Myocyte (in vitro differentiated cells): ENCODE measurements at regions not wholly inside any gene's neighbourhood (a gene's known extent, or its start where the extent isn't known, plus 50 kb on each side); places are given as distances from the start of the nearest gene placed in this dataset.
"Not testable (repeated sequence)": the region's sequence is repeated elsewhere in the genome, so short reads cannot be mapped to it uniquely, and the experiment has no call there.

Experiments
- DNase-seq: peaks from one replicate; pipeline ENCODE4 v3.0.0-alpha.2; 2012; ENCODE audit warnings: low read depth

GRCh38 chr6:22171006-22171405 is 125.8 kb downstream of the PRL start:
- not testable (repeated sequence) for DNase-seq

GRCh38 chr6:22171885-22172284 is 125.0 kb downstream of the PRL start:
- DNase-seq, result not testable (repeated sequence)

GRCh38 chr6:22173311-22173710 is 123.5 kb downstream of the PRL start:
- DNase-seq, result no peak

DNA sequence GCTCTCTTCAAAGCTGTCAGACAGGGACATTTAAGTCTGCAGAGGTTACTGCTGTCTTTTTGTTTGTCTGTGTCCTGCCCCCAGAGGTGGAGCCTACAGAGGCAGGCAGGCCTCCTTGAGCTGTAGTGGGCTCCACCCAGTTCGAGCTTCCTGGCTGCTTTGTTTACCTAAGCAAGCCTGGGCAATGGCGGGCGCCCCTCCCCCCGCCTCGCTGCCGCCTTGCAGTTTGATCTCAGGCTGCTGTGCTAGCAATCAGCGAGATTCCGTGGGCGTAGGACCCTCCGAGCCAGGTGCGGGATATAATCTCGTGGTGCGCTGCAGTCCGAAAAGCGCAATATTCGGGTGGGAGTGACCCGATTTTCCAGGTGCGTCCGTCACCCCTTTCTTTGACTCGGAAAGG is 116.6 kb downstream of the PRL start:
- DNase-seq, result not testable (repeated sequence)

GRCh38 chr6:22184371-22184770 is 112.5 kb downstream of the PRL start:
- no peak for DNase-seq

- no peak for DNase-seq
Observed at GRCh38 chr6:22189946-22190345, 106.9 kb downstream of the PRL start.

- no peak for DNase-seq
Observed at GRCh38 chr6:22194188-22194921, 102.5 kb downstream of the PRL start.

DNA sequence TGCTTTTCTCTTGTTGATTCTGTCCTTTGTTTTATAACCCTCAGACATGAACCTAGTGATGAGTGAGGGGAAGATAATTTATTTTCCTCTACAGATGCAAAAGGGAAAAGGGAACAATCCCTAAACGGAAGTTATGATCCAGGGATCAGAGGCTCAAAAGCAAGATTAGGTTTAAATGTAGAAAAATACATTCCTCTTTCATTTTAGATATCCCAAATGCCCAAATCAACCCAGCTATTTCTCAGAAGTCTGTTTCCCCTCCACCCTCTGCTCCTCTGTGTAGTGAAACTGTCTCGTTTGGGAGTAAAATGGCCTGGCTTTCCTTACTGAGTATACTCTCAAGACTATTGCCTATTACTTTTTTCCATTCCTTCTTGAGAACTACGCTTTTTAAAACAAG is 97.1 kb downstream of the PRL start:
- no peak for DNase-seq

DNA sequence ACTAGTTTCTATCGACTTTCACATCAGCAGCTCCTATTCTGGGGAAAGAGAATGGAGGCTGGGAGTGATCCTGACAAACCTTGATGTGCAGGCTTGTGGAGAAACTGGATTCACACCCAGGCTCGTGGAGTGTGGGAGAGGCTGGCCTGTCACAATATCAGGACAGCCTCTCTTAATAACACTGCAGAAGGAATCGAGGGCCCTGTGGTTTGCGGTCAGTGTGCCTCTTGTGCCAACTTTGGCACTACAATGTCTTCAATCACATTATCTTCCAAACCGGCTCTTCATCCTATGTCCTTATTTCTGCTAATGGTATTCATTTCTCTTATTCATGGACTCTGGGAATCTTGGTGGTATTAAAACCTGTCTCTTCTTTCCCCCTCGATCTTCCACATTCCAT is 92.7 kb downstream of the PRL start:
- peak; percentile 13 for DNase-seq

DNA sequence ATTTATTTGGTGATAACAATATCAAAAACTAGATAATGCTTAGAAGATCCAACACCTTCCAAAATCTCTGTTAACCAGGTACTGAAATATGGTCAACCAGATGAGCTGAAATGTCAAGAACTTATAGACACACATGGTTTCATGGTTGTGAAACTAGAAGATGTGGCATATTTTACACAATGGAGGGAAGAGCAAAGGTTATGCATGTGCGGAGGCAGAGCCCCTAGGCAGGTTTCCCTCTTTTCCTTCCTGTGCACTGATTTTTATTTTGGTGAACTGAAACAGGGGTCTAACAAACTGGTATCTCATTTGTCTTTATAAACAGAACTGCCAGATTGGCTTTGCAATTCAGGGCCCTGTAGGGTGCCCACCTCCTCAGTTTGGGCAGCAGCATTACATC is 91.6 kb downstream of the PRL start:
- no peak for DNase-seq

DNA sequence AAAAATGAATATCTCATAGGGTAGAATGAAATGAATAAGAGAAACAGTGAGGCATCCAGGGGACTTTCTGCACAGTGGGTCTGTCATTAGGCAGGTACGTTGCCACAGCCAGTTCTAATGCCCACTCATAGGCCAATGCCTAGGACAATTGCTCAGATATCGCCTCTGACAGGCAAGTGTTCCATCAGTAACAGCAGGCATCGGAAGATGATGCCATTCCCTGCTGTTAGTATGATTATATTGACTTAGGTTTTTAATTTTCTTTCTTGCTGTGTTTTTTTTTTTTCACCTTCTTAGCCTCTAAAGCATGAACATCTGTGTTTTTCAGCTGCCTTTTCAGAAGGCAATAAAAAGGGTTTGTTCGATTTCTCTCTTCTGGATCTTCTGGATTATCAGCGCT is 90.7 kb downstream of the PRL start:
- no peak for DNase-seq

DNA sequence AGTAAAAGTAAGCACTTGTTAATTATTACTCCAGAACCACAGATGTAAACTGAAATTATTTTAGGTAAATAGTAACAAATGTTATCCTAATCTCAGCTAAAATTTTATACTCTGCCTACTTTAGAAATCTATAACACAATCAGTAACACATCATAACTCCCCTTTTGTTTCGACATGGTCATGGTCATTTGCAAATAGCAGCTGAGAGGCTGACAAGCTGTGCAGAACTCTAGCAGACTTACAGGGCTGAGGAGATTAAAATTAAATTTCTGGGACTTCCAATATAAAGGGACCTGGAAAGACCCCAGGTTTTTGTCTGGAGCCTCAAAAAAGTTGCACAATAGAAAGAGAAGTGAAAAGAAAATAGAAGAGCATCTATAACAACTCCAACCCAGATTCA is 88.8 kb downstream of the PRL start:
- no peak for DNase-seq

DNA sequence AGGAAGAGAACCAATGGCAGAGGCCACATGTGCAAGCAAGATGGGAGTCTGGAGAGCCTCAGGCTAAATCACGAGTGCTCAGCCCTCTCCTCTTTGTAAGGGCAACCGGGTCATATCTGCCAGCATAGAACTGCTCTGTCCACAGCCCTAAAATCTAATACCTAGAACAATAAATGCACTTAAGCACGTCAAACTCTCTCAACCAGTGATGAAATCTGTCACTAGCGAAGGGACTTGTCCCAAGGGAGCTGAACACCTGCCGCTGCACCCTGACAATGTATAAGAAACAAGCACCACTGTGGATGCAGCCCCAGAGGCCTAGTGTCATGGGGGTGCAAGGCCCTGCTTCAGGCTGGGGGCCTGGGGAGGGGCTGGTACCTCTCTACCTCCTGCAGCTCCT is 82.5 kb downstream of the PRL start:
- DNase-seq, result no peak

GRCh38 chr6:22215474-22215873 is 81.4 kb downstream of the PRL start:
- DNase-seq, result not testable (repeated sequence)

- no peak for DNase-seq
Observed at GRCh38 chr6:22218410-22218809, 78.4 kb downstream of the PRL start.

DNA sequence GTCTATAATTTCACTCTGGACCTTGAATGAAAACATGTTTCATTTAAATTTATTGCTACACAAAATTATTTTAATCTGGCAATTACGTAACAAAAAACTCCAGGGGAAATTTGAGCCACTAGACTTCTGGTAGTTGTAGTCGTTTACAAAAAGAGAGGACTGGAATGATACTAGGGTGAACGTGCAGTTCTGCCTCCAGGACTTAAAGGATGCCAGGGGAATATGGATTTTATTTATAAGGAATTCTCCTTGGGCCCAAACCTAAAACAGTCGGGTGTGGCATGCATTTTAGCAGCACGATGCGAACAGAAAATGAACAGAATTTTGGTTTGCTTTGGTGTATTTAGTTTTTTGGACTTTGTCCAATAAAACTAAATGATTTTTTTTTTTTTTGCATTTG is 76.9 kb downstream of the PRL start:
- DNase-seq, result no peak

DNA sequence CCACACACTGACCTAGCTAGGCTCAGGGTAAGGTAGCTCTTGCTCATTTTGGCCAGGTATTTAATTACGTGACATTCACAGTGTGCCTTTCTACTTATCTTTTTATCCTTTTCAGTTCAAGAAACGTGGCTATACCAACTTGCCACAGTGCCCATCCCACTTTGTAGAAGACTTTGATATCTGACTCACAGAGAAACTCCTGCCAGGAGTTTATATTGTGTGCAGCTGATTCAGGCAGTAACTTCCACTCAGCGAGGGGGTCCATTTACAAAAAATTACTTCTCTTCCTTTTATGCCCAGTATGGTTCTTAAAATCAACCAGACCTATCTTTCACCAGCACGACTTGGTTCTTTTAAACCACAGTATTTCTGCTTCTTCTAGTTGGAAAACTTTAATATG is 75.6 kb downstream of the PRL start:
- no peak for DNase-seq

- DNase-seq, result no peak
Observed at GRCh38 chr6:22221630-22222029, 75.2 kb downstream of the PRL start.

DNA sequence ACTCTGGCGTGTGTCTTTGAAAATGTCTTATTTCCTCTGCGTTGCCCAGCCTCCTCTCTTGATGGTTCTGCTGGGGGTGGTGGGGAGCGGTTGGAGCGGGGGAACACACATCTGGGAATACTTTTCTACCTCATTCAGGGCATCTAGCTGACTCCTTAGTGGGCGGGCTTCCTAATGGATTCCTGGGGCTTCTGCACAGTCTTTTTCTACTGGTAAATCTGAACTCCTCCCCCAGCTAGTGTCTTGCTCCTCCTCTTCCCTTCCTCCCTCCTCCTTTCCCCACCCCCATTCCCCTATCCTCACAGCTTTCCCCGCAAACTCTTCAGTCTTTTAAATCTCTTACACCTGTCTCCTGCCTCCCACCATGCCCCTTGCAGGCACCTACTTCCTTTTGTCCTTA is 74.4 kb downstream of the PRL start:
- no peak for DNase-seq

GRCh38 chr6:22227824-22228610 is 68.8 kb downstream of the PRL start:
- no peak for DNase-seq

GRCh38 chr6:22231050-22231449 is 65.8 kb downstream of the PRL start:
- DNase-seq, result no peak

- peak; percentile 15 for DNase-seq
Observed at GRCh38 chr6:22231616-22232015, 65.2 kb downstream of the PRL start.
